GM18909 (cell line): ENCODE measurements at regions not wholly inside any gene's neighbourhood (a gene's known extent, or its start where the extent isn't known, plus 50 kb on each side); places are given as distances from the start of the nearest gene placed in this dataset.

Source experiments
- ATAC-seq: cut with Tn5 transposase; IDR thresholded peaks from one replicate; pipeline ENCODE4 v1.9.1; 2021; ENCODE audit warnings: mild to moderate bottlenecking; ENCODE audit not compliant: unreplicated experiment, poor library complexity

GRCh38 chr5:89045216-89045615 is 162.2 kb upstream of the MEF2C start:
- no peak for ATAC-seq

GRCh38 chr5:89044674-89045200 is 161.8 kb upstream of the MEF2C start:
- ATAC-seq: no peak

GRCh38 chr5:89043676-89044075 is 160.7 kb upstream of the MEF2C start:
- ATAC-seq: peak; percentile 78

GRCh38 chr5:89042746-89043145 is 159.8 kb upstream of the MEF2C start:
- no peak for ATAC-seq

GRCh38 chr5:89041976-89042375 is 159.0 kb upstream of the MEF2C start:
- ATAC-seq: no peak

GRCh38 chr5:89041249-89041779 is 158.3 kb upstream of the MEF2C start:
- ATAC-seq: no peak

GRCh38 chr5:89036704-89037489 is 153.9 kb upstream of the MEF2C start:
- ATAC-seq: no peak

- no peak for ATAC-seq
These were observed 153.2 kb upstream of the MEF2C start for GRCh38 chr5:89036166-89036565.

GRCh38 chr5:89034588-89034987 is 151.6 kb upstream of the MEF2C start:
- peak; percentile 69 for ATAC-seq

GRCh38 chr5:89030798-89031197 is 147.8 kb upstream of the MEF2C start:
- ATAC-seq: no peak

GRCh38 chr5:89028595-89029285 is 145.8 kb upstream of the MEF2C start:
- ATAC-seq: no peak

- no peak for ATAC-seq
These were observed 141.1 kb upstream of the MEF2C start for GRCh38 chr5:89024045-89024444.

GRCh38 chr5:89020926-89021610 is 138.1 kb upstream of the MEF2C start:
- no peak for ATAC-seq

GRCh38 chr5:89016741-89017303 is 133.8 kb upstream of the MEF2C start:
- ATAC-seq: no peak

- ATAC-seq: no peak
These were observed 132.4 kb upstream of the MEF2C start for GRCh38 chr5:89015409-89015808.

GRCh38 chr5:89011778-89012711 is 129.1 kb upstream of the MEF2C start:
- ATAC-seq: no peak

- ATAC-seq: no peak
These were observed 127.5 kb upstream of the MEF2C start for GRCh38 chr5:89010512-89010911.

- no peak for ATAC-seq
These were observed 125.3 kb upstream of the MEF2C start for GRCh38 chr5:89008291-89008690.

GRCh38 chr5:89005990-89006389 is 123.0 kb upstream of the MEF2C start:
- ATAC-seq: no peak
